Right lobe of liver (tissue), 4 donors: ENCODE measurements at regions not wholly inside any gene's neighbourhood (a gene's known extent, or its start where the extent isn't known, plus 50 kb on each side); places are given as distances from the start of the nearest gene placed in this dataset.

ENCODE experiments used
- CTCF ChIP-seq, 4 donors: fragments of 200-600 bp in 3 of 4; fragments of 450-650 bp in 1 of 4; IDR thresholded peaks; one replicate each; pipeline versions ENCODE4 v1.5.1 to v1.8.0; 2016 to 2022; ENCODE audit warnings: antibody characterized with exemption in 4 of 4, mild to moderate bottlenecking in 2 of 4
- POLR2A ChIP-seq: fragments of 450-650 bp; IDR thresholded peaks from one replicate; pipeline ENCODE4 v1.6.1; 2017; ENCODE audit warnings: antibody characterized with exemption, mild to moderate bottlenecking
- donor health status: DM: no; HTN: no; CAD: no.
- donor health status: DM: no; HTN: no; CAD: no.
- donor health status: DM: no; HTN: yes; CAD: no.

GRCh38 chr5:87572611-87573010, 159.9 kb upstream of the CCNH start:
- TF ChIP-seq CTCF (IDR thresholded peaks at IDR 0.05) (no peak), POLR2A (no peak)
